K562 (cell line): ENCODE measurements at regions not wholly inside any gene's neighbourhood (a gene's known extent, or its start where the extent isn't known, plus 50 kb on each side); places are given as distances from the start of the nearest gene placed in this dataset.

Experiments used
- ATAC-seq: fragments of 200-7000 bp; cut with Tn5 transposase; 3 replicates; pipeline ENCODE4 v1.9.1; 2020; ENCODE audit warnings: moderate library complexity
- BruUV-seq: library from RNA; stranded (reverse); fragments of 400-500 nt; replicated peaks from 2 replicates; lab custom pipeline; 2021; lab: Mats Ljungman, UMichigan
- CTCF ChIA-PET: fragments of 300-600 bp; formaldehyde crosslinking; extraction: SDS; loops from one replicate; lab custom pipeline; 2021; ENCODE audit warnings: low intra/inter-chr PET ratio; lab: Yijun Ruan, JAX
- POLR2A ChIA-PET: fragments of 300-600, 350-650 bp; sonication (Branson Sonifier 250); formaldehyde crosslinking; extraction: SDS; loops from one replicate; lab custom pipeline; 2021; ENCODE audit warnings: antibody characterized with exemption, inconsistent platforms; lab: Yijun Ruan, JAX
- DNase-seq, 4 experiments: peaks; one replicate each; pipeline versions ENCODE4 v3.0.0 to v3.0.0-alpha.2; 2011 to 2018; ENCODE audit warnings: low spot score in 3 of 4, mixed read lengths in 3 of 4; ENCODE audit errors: extremely low read depth in 1 of 4
- FAIRE-seq: peaks from 2 replicates; lab custom pipeline; 2011; peaks lifted over from hg19 to GRCh38; lab: Jason Lieb, UNC
- H2AFZ ChIP-seq: 2 replicates; pipeline ENCODE4 v1.6.0; 2011; ENCODE audit warnings: low read depth, low read length, control low read depth, inconsistent platforms
- H3K27ac ChIP-seq: fragments of 200-600 bp; 3 replicates; pipeline ENCODE4 v1.8.0; 2011; ENCODE audit warnings: low read depth, mild to moderate bottlenecking, control low read depth, inconsistent platforms, low read length, moderate library complexity, mixed read lengths; ENCODE audit errors: extremely low read depth
- H3K27me3 ChIP-seq, 2 experiments: fragments of 300-600 bp in 1 of 2; 2 replicates in 1 of 2; 3 replicates in 1 of 2; pipeline versions ENCODE4 v1.6.0 to v1.8.0; 2011; ENCODE audit warnings: inconsistent platforms in 2 of 2, low read length in 2 of 2, mild to moderate bottlenecking in 1 of 2, mixed read lengths in 1 of 2, moderate library complexity in 1 of 2; ENCODE audit not compliant: control insufficient read depth in 2 of 2, insufficient read depth in 2 of 2
- H3K36me3 ChIP-seq: fragments of 300-600 bp; 3 replicates; pipeline ENCODE4 v1.8.0; 2011; ENCODE audit warnings: mild to moderate bottlenecking, low read length, inconsistent platforms; ENCODE audit not compliant: control insufficient read depth, insufficient read depth
- H3K4me1 ChIP-seq, 2 experiments: fragments of 200-600 bp in 1 of 2; replicated peaks in 1 of 2; 2 replicates in 1 of 2; 3 replicates in 1 of 2; pipeline versions ENCODE4 v1.5.1 to v1.8.0; 2011; ENCODE audit warnings: inconsistent platforms in 2 of 2, low read length in 2 of 2, mild to moderate bottlenecking in 1 of 2, mixed read lengths in 1 of 2, moderate library complexity in 1 of 2; ENCODE audit not compliant: control insufficient read depth in 2 of 2, insufficient read depth in 2 of 2
- H3K4me2 ChIP-seq: 2 replicates; pipeline ENCODE4 v1.6.1; 2011; ENCODE audit warnings: low read length, control low read depth, inconsistent platforms, mixed read lengths; ENCODE audit not compliant: insufficient read depth
- H3K4me3 ChIP-seq: fragments of 200-600 bp; sonication (generic), shearing (Covaris generic); 2 replicates; pipeline ENCODE4 v1.5.1; 2016; ENCODE audit warnings: control low read depth, inconsistent platforms
- H3K79me2 ChIP-seq: fragments of 200-600 bp; 3 replicates; pipeline ENCODE4 v1.8.0; 2011; ENCODE audit warnings: low read length, inconsistent platforms; ENCODE audit not compliant: control insufficient read depth, insufficient read depth
- H3K9ac ChIP-seq, 2 experiments: 2 replicates each; pipeline versions ENCODE4 v1.6.0 to v1.6.1; 2011; ENCODE audit warnings: low read depth in 2 of 2, low read length in 2 of 2, control low read depth in 1 of 2, inconsistent platforms in 1 of 2, mild to moderate bottlenecking in 1 of 2, mixed read lengths in 1 of 2; ENCODE audit not compliant: insufficient read depth in 1 of 2
- H3K9me1 ChIP-seq: one replicate; pipeline ENCODE4 v1.6.0; 2011; ENCODE audit warnings: inconsistent platforms, mild to moderate bottlenecking, low read length, moderate library complexity; ENCODE audit not compliant: control insufficient read depth, insufficient read depth
- H3K9me3 ChIP-seq: replicated peaks from 2 replicates; pipeline ENCODE4 v1.5.1; 2011; ENCODE audit warnings: low read depth, low read length, inconsistent platforms; ENCODE audit not compliant: control insufficient read depth, insufficient read depth
- H4K20me1 ChIP-seq: replicated peaks from 2 replicates; pipeline ENCODE4 v1.6.1; 2011; ENCODE audit warnings: low read length, inconsistent platforms, mixed read lengths; ENCODE audit not compliant: control insufficient read depth, insufficient read depth
- BDP1 ChIP-seq: IDR thresholded peaks from 3 replicates; pipeline ENCODE4 v1.6.1; 2011; ENCODE audit not compliant: insufficient read length, insufficient read depth
- DIDO1 ChIP-seq: fragments of 450-650 bp; IDR thresholded peaks from 2 replicates; pipeline ENCODE4 v1.6.1; 2016; ENCODE audit warnings: low read depth, missing biosample characterization, missing genetic modification characterization
- GABPA ChIP-seq: fragments of 200-800 bp; sonication (Bioruptor generic); conservative IDR thresholded peaks from 2 replicates; pipeline ENCODE4 v1.6.1; 2016; ENCODE audit warnings: low read depth, missing genetic modification characterization, missing compliant biosample characterization
- KDM2B ChIP-seq: fragments of 250-450 bp; sonication (Bioruptor Pico); IDR thresholded peaks from 2 replicates; pipeline ENCODE4 v1.8.0; 2021; ENCODE audit warnings: mild to moderate bottlenecking, moderate library complexity
- KLF16 ChIP-seq: IDR thresholded peaks from 2 replicates; pipeline ENCODE4 v1.6.1; 2016; ENCODE audit warnings: antibody characterized with exemption
- MAFK ChIP-seq: IDR thresholded peaks from 2 replicates; pipeline ENCODE4 v1.6.1; 2011; ENCODE audit warnings: low read length, improper control_type of control experiment
- POLR2AphosphoS2 ChIP-seq: IDR thresholded peaks from 2 replicates; pipeline ENCODE4 v1.6.1; 2012; ENCODE audit warnings: low read length, improper control_type of control experiment
- SIN3A ChIP-seq, 2 experiments: fragments of 150-350 bp in 1 of 2; IDR thresholded peaks; 2 replicates each; pipeline ENCODE4 v1.6.1; 2011 to 2016; ENCODE audit warnings: borderline replicate concordance in 2 of 2, low read depth in 2 of 2, low read length in 2 of 2, mild to moderate bottlenecking in 2 of 2, moderate library complexity in 2 of 2; ENCODE audit not compliant: control insufficient read depth in 1 of 2
- STAT5B ChIP-seq: fragments of 250-450 bp; sonication (Bioruptor Pico); IDR thresholded peaks from 2 replicates; pipeline ENCODE4 v1.8.0; 2021; ENCODE audit warnings: mild to moderate bottlenecking, inconsistent platforms
- TGIF2 ChIP-seq: sonication (generic); formaldehyde crosslinking; IDR thresholded peaks from 2 replicates; pipeline ENCODE4 v1.8.1; 2022; ENCODE audit warnings: mild to moderate bottlenecking, missing genetic modification reagents, moderate library complexity
- TOE1 ChIP-seq, 2 experiments: fragments of 450-650 bp in 1 of 2; sonication (generic) in 1 of 2; formaldehyde crosslinking in 1 of 2; IDR thresholded peaks; 2 replicates each; pipeline versions ENCODE4 v1.7.1 to v1.8.0; 2016 to 2022; ENCODE audit warnings: borderline replicate concordance in 2 of 2, mild to moderate bottlenecking in 2 of 2, antibody characterized with exemption in 1 of 2, inconsistent platforms in 1 of 2, low read depth in 1 of 2, missing genetic modification reagents in 1 of 2, moderate library complexity in 1 of 2
- ZNF143 ChIP-seq: sonication (generic); formaldehyde crosslinking; IDR thresholded peaks from 2 replicates; pipeline ENCODE4 v1.9.0; 2022; ENCODE audit warnings: mild to moderate bottlenecking, missing genetic modification reagents
- ZNF280A ChIP-seq: fragments of 450-650 bp; IDR thresholded peaks from 2 replicates; pipeline ENCODE4 v1.6.1; 2018; ENCODE audit warnings: mild to moderate bottlenecking, low read depth; ENCODE audit not compliant: partially characterized antibody
- WGBS: fragments of 100-300 bp; shearing (Covaris generic); methylation state at CpG from one replicate; pipeline ENCODE4 v1.1.6; 2016; ENCODE audit warnings: low coverage, mixed read lengths; ENCODE audit not compliant: insufficient coverage; ENCODE audit errors: missing lambda C conversion rate; 5-methylcytosine and 5-hydroxymethylcytosine counted together
- in situ Hi-C: fragments of 300-500 bp; cut with MboI; formaldehyde crosslinking; loops from 4 replicates; pipeline ENCODE4 v1.15.0; 2018; ENCODE audit warnings: inconsistent platforms, mixed read lengths
- intact Hi-C: fragments of 100-400 bp; cut with micrococcal nuclease; formaldehyde crosslinking; loops from 2 replicates; pipeline ENCODE4 v1.14.2; 2022
- TF ChIP-seq, protein P1 (sequence below): fragments of 450-650 bp; IDR thresholded peaks from 2 replicates; pipeline ENCODE4 v1.7.1; 2018; ENCODE audit warnings: mild to moderate bottlenecking, low read depth; ENCODE audit not compliant: partially characterized antibody

DNA sequence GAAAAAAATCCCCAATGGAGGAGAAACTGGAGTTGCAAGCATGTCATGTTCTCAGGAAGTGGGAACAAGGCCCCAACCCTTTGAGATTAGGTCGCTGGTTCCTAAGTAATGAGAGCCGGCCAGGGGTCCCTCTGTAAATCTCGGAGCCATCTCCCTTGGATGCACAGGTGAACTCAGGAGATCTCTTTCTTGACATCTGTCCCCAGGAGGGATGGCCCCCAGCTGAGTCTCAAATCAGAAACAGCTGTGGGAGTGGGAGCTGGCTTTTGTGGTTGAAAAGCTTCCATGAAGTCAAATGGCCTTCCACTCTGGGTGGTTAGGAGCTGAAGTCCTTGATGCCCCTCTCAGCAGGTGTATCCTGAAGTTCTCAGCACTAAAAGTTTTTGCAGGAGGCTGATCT lies 257.1 kb downstream of the BMP7 start (continued):
- TF ChIP-seq, protein P1, sequence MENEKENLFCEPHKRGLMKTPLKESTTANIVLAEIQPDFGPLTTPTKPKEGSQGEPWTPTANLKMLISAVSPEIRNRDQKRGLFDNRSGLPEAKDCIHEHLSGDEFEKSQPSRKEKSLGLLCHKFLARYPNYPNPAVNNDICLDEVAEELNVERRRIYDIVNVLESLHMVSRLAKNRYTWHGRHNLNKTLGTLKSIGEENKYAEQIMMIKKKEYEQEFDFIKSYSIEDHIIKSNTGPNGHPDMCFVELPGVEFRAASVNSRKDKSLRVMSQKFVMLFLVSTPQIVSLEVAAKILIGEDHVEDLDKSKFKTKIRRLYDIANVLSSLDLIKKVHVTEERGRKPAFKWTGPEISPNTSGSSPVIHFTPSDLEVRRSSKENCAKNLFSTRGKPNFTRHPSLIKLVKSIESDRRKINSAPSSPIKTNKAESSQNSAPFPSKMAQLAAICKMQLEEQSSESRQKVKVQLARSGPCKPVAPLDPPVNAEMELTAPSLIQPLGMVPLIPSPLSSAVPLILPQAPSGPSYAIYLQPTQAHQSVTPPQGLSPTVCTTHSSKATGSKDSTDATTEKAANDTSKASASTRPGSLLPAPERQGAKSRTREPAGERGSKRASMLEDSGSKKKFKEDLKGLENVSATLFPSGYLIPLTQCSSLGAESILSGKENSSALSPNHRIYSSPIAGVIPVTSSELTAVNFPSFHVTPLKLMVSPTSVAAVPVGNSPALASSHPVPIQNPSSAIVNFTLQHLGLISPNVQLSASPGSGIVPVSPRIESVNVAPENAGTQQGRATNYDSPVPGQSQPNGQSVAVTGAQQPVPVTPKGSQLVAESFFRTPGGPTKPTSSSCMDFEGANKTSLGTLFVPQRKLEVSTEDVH: no peak
- TF ChIP-seq TGIF2 (CRISPR knock-in tag) (no peak), TOE1 (IDR thresholded peaks at IDR 0.05; ENCODE audit: borderline replicate concordance) (no peak), TOE1 (CRISPR knock-in tag; IDR thresholded peaks at IDR 0.05; ENCODE audit: borderline replicate concordance, low read depth) (no peak), STAT5B (CRISPR knock-in tag) (no peak)

DNA sequence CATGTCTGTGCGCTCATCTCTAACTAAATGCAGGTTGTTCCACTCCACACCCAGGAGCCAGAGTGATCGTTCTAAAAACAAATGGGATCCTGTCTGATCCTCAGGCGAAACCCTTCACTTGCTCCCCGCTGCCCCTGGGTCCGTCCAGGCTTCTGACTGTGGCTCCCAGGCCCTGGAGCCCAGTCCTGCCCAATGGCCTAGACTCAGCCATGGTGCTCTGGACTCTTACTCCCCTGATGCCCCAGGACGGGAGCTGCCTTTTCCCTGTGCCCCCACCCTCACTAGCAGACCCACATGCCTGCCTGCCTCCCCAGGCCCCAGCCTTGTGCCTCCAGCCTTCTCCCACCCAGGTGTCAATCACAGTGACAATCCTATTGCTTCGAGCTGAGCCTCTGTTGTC lies 256.7 kb downstream of the BMP7 start:
- Histone ChIP-seq H4K20me1 (no peaks in the 10 kb centered on the region), H3K36me3 (no peaks in the 10 kb centered on the region), H3K79me2 (no peaks in the 10 kb centered on the region), H3K27me3 (peaks cover 4 to 17% of the 10 kb centered on the region in 2 experiments; a peak in 4 of 5 replicates), H2AFZ (no peak overlapping the region), H3K9me1 (no peaks in the 10 kb centered on the region), H3K4me3 (no peak overlapping the region), H3K9ac (no peak overlapping the region), H3K4me2 (no peak overlapping the region), H3K9me3 (no peaks in the 10 kb centered on the region), H3K4me1 (peaks cover 0 to 4% of the 10 kb centered on the region in 2 experiments; a peak in 2 of 5 replicates), H3K27ac (no peak overlapping the region)
- FAIRE-seq: no peak
- CTCF ChIA-PET: no interaction called here
- WGBS: 5% methylated on average over 6 of the region's 7 CpGs
- POLR2A ChIA-PET: interaction anchor here (0.6 kb wide), 1 partner anchor 258 kb away, joined by 3 read pairs; no protein-coding TSS in a partner anchor
- no peak for DNase-seq
- in situ Hi-C loops (no loop called here), intact Hi-C loops (no loop called here)
- BruUV-seq: no TSS peak
- no peak for ATAC-seq
- TF ChIP-seq DIDO1 (tag) (no peak), KDM2B (CRISPR knock-in tag) (no peak), SIN3A (IDR thresholded peaks at IDR 0.05; ENCODE audit: borderline replicate concordance in 2 of 2, control insufficient read depth in 1 of 2, low read depth in 2 of 2, low read length in 2 of 2) (no peak), MAFK (no peak), POLR2AphosphoS2 (no peak), GABPA (tag) (no peak), BDP1 (no peak), ZNF143 (CRISPR knock-in tag) (no peak), KLF16 (no peak), ZNF280A (no peak)
